ENCODE measurements at regions not wholly inside any gene's neighbourhood (a gene's known extent, or its start where the extent isn't known, plus 50 kb on each side); places are given as distances from the start of the nearest gene placed in this dataset.

DNA sequence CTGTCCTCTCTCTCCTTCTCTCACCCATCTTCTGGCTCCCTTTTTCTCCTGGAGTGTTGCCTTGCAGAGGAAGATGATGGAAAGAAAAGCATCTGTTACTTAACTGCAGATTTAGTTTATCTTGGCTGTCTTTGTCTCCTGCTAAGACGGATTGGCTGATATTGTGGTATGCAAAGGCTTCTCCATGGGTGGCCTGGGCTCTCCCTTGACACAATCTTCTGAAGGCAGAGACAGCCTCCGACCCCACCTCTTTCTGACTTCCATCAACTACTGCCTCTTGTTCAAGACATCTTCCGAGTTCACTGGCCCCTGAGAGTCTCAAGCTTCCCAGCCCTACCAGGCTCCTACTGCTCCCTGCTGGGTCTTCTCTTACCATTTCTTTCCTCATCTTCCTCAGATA lies 403.7 kb downstream of the LRRC70 start:
- Histone ChIP-seq H3K36me3 (no peaks in the 10 kb centered on the region), H3K4me1 (ENCODE audit: control insufficient read depth in 1 of 2, low read depth in 2 of 2) (no peaks in the 10 kb centered on the region), H3K4me3 (no peak overlapping the region), H3K9me3 (peaks cover 6% of the 10 kb centered on the region), H3K27me3 (replicated peaks; ENCODE audit: insufficient read depth) (no peaks in the 10 kb centered on the region), H3K27ac (no peak overlapping the region)
- no peak for ATAC-seq (ENCODE audit: insufficient number of reproducible peaks, low FRiP score, low read depth)
- no peak for DNase-seq (ENCODE audit: low spot score)
- TF ChIP-seq CTCF (IDR thresholded peaks at IDR 0.05): no peak

- H3K36me3 ChIP-seq: no peaks in the 10 kb centered on the region
- no peaks in the 10 kb centered on the region for H3K27me3 ChIP-seq (replicated peaks; ENCODE audit: insufficient read depth)
- H3K4me3 ChIP-seq: no peak overlapping the region
- ATAC-seq (ENCODE audit: insufficient number of reproducible peaks, low FRiP score, low read depth) (no peak), DNase-seq (ENCODE audit: low spot score) (no peak)
- H3K27ac ChIP-seq: no peak overlapping the region
- H3K4me1 ChIP-seq (ENCODE audit: control insufficient read depth in 1 of 2, low read depth in 2 of 2): no peaks in the 10 kb centered on the region
- no peak for TF ChIP-seq CTCF (IDR thresholded peaks at IDR 0.05)
- peaks cover 6% of the 10 kb centered on the region for H3K9me3 ChIP-seq
Measured at GRCh38 chr5:62980884-62981283, 402.3 kb downstream of the LRRC70 start.

- Histone ChIP-seq H3K27ac (no peak overlapping the region), H3K36me3 (no peaks in the 10 kb centered on the region), H3K4me3 (no peak overlapping the region), H3K4me1 (ENCODE audit: control insufficient read depth in 1 of 2, low read depth in 2 of 2) (peaks cover 0 to 5% of the 10 kb centered on the region in 2 donors), H3K27me3 (replicated peaks; ENCODE audit: insufficient read depth) (no peaks in the 10 kb centered on the region), H3K9me3 (no peaks in the 10 kb centered on the region)
- ATAC-seq (ENCODE audit: insufficient number of reproducible peaks, low FRiP score, low read depth) (no peak), DNase-seq (ENCODE audit: low spot score) (no peak)
- TF ChIP-seq CTCF (IDR thresholded peaks at IDR 0.05): no peak
Measured at GRCh38 chr5:62979472-62979871, 400.9 kb downstream of the LRRC70 start.

- H3K36me3 ChIP-seq: no peaks in the 10 kb centered on the region
- H3K4me1 ChIP-seq (ENCODE audit: control insufficient read depth in 1 of 2, low read depth in 2 of 2): peaks cover 0 to 9% of the 10 kb centered on the region in 2 donors
- no peak overlapping the region for H3K4me3 ChIP-seq
- DNase-seq (ENCODE audit: low spot score) (no peak), ATAC-seq (ENCODE audit: insufficient number of reproducible peaks, low FRiP score, low read depth) (no peak)
- no peaks in the 10 kb centered on the region for H3K27me3 ChIP-seq (replicated peaks; ENCODE audit: insufficient read depth)
- no peak for TF ChIP-seq CTCF (IDR thresholded peaks at IDR 0.05)
- no peak overlapping the region for H3K27ac ChIP-seq
- H3K9me3 ChIP-seq: no peaks in the 10 kb centered on the region
Measured at GRCh38 chr5:62977661-62978060, 399.0 kb downstream of the LRRC70 start.

DNA sequence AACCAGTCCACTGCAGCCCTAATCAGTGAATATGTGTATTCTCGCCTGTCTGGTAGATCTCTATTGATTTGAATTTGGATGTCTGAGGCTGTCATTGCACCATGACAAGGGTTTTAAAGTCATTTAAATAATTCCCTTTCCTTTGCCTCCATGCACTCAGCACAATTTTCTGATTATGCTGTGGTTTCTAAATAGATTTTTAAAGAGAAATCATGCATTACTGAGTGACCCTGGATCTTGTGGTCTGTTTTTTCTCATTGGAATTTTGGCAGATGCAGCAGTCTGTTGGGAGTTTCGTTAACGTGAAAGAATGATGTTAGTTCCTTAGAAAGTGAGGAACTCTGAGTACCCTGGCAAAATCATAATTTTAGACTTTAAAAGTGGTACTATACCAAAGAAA lies 396.0 kb downstream of the LRRC70 start:
- H3K27me3 ChIP-seq (replicated peaks; ENCODE audit: insufficient read depth): no peaks in the 10 kb centered on the region
- no peak overlapping the region for H3K27ac ChIP-seq
- ATAC-seq (ENCODE audit: insufficient number of reproducible peaks, low FRiP score, low read depth) (no peak), DNase-seq (ENCODE audit: low spot score) (no peak)
- H3K4me3 ChIP-seq: no peak overlapping the region
- TF ChIP-seq CTCF (IDR thresholded peaks at IDR 0.05): no peak
- no peaks in the 10 kb centered on the region for H3K9me3 ChIP-seq
- peaks cover 0 to 9% of the 10 kb centered on the region in 2 donors for H3K4me1 ChIP-seq (ENCODE audit: control insufficient read depth in 1 of 2, low read depth in 2 of 2)
- H3K36me3 ChIP-seq: no peaks in the 10 kb centered on the region
